Myocyte (in vitro differentiated cells): ENCODE measurements at regions not wholly inside any gene's neighbourhood (a gene's known extent, or its start where the extent isn't known, plus 50 kb on each side); places are given as distances from the start of the nearest gene placed in this dataset.
"Not testable (repeated sequence)": the region's sequence is repeated elsewhere in the genome, so short reads cannot be mapped to it uniquely, and the experiment has no call there.

ENCODE experiments used
- DNase-seq: peaks from one replicate; pipeline ENCODE4 v3.0.0-alpha.2; 2012; ENCODE audit warnings: low read depth

DNA sequence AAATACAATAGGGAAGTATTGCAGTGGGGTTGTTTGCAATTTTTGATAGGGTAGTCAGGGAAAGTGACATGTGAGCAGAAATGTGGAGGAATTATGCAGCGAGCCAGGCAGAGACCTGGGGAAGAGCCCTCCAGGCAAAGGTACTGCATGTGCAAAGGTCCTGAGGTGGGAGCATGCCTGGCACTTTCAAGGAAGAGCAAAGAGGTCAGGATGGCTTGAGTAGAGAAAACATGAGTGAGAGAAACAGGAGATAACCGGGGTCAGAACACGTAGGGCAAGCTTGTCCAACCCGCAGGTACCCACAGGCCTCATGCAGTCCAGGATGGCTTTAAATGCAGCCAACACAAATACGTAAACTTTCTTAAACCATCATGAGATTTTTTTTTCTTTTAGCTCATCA, 71.0 kb downstream of the COQ2 start:
- no peak for DNase-seq

DNA sequence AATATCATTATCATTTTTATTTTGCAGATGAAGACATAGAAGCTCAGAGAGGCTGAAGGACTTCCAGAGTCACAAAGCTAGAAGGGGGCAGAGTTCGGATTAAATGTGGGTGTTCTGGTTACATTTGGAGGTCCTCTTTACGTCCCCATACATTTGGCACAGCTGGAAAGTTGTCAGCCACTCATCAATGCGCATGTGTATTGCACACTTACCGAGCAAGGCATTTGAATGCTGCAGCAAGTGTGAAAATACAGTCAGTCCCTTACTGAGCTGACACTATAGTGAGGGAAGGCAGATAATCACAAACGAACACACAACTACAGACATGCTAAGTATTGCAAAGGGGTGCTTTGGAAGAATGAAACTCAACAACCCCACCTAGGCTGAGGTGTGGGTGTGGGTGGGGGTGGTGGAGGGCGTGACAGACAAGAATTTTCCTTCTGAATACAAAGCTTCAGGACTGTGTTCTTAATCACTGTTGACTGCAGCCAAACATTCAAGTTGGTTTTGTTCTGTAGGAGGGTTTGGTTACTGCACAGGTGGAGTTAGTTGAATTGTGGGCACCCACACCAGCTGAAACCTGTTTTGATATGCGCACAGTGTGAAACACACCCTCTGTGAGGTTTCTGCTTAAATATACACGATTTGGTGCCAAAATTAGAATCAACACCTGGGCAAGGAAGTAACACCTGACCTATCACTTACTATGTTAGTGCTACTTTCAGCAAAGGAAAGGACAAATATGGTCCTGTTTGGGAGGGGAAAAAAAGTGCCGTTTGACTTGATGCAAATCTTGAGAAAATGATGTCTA, 72.4 kb downstream of the COQ2 start:
- peak; percentile 78 for DNase-seq

DNA sequence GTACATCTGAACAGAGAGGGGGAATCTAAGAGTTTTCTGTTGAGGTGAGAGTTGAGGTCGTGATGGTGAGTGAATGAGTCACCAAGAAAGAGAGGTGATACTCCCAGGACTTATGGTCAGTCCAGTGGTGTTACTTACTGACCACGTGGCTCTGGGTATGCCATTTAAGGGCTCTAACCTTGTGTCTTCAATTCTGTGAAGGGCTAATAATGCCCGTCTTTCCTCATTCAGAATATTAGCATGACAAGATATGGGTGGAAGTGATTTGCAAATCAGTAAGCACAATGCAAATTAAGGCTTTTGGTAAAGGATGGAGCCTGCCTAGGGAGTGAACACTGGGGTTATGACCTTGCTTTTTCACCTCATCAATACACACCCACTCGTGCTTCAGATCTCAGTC, 75.2 kb downstream of the COQ2 start:
- no peak for DNase-seq

DNA sequence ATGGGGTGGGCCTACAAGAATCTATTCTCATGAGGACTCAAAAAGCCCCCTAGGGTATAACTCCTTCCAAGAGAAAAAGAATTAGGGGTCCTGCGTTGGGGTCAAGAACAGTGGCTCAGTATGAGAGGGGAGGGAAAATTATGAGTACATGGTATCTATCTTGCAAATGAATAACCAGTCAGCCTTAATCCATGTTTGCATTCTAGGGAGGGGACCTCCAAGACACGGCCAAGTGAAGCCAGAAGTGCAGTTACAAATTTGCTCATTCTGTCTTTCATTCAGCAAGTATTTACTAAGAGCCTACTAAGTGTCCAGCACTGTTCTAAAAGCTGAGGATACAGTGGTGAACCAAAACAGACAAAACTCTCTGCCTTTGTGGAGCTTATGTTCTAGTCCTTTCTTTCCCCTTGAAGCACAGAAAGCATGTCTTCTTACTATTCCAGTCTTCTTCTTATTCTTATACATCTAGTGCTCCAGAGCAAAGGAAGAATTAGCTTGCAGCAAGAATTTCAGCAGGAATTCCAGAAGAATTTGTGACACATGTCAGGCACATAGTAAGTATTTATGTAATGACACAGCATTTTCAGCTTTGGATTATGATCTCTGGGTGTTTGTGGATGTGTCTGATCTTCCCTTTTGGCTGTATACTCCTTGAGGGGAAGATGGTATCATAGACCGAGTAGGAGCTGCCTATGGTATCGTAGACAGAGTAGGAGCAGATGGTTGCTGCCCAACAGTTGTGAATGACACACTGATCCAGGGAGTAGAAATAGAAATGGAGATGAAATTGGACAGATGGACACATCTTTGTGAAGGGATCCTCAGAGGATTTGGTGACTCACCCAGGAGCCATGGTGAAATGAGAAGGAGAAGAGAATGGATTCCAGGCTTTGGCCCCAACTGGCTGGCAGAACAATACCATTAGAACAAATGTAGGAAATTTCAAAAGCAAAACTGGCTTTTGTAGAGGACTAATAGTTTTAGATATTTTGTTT, 75.9 kb downstream of the COQ2 start:
- DNase-seq = peak; percentile 92

DNA sequence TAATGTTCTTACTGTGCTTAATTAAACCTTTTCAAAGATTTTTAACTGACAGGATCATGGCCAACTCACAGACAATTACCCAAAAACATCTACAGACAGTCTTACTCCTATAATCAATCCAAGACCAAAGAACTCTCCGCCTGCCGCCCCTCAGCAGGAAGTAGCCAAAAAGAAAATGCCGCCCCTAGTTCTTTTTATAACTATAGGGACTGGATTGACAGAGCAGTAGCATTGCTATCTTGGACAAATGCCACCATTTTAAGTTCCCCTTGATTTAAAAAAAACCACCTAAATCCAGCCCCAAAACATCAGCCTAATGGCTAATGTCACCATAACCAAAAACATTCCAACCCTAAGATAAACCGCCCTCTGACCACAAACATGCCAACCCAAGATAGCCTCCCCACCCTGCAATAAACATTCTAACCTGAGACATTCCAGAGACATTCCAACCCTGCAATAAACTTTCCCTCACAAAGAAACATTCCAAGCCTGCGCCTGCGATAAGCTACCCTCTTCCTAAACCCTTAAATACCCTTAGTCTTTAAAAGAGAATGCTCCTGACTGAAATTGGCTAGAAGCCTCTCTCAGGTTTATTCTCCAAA, 77.0 kb downstream of the COQ2 start:
- peak; percentile 85 for DNase-seq

DNA sequence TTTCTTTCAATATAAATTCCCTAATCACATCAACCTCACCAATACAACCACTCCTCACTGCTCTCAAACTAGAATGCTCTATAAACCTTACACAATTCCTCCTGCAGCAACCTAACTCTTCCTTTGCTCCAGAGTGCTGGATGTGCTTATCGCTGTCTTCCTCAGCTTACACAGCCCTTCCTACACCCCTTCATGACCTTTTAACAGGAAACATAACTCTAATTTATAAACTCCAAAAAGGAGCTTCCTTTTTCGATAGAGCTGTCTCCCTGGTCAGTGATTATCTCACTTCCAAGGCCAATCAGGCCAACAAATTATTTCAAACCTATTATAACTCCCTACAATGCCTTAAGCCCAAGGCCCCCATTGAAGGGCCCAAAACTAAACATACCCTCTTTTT, 78.8 kb downstream of the COQ2 start:
- no peak for DNase-seq

DNA sequence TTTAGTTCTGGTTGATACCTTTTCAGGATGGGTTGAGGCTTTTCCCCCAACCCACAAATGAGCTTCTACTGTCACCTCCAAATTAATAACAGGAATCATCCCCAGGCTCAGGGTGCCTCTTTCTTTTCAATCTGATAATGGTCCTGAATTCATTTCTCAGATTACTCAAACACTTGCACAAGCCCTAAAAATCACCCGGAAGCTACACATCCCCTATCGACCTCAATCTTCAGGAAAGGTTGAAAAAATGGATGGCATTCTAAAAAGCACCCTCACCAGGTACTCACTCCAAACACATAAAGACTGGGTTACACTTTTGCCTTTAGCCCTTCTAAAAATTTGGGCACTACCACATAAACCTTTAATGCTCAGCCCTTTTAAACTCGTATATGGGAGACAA, 79.9 kb downstream of the COQ2 start:
- DNase-seq = no peak

DNA sequence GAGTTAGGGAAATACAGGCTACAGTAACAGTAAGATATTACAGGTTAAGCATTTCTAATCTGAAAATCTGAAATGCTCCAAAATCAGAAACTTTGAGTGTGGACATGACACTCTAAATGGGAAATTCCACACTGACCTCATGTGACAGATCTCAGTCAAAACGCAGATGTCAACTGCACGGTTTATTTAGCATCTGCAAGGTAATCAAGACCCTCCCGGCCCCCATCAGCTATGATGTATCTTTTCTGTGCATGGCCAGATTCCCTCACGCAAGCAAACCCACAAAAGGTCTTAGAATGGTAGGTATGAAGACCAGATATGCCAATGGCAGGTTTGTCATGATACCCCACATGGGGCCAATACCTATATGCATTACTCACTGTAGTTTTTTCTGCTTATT, 82.8 kb downstream of the COQ2 start:
- DNase-seq = no peak

DNA sequence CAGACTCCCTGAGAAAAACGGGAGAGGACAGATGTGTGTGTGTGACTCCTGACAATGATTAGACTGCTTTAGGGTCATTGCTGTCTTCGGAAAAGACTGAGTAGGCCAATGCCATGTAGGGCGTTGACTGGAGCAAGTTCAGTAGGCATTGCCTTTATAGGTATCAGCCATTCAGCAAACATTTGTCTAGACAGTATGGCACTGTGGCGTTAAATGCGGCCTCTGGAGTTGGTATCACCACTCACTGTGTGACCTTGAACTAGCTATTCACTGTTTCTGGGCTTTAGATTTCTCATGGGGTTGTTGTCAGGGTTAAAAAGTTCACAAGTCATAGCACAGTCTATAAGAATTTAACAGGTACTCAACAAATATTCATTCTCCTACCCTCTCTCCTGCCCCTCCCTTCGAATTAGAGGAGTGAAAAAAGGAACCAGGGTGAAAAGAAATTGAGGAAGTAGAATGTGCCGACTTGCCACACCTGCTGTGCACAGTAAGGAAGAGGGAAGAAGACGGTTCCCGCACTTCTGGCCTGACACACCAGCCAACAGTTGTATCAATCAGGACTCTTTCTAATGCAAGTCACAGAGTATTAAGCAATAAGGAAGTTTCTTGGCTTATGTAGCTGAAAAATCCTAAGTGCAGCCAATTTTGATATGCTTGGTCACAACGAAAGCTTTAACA, 83.2 kb upstream of the PLAC8 start:
- no peak for DNase-seq

DNA sequence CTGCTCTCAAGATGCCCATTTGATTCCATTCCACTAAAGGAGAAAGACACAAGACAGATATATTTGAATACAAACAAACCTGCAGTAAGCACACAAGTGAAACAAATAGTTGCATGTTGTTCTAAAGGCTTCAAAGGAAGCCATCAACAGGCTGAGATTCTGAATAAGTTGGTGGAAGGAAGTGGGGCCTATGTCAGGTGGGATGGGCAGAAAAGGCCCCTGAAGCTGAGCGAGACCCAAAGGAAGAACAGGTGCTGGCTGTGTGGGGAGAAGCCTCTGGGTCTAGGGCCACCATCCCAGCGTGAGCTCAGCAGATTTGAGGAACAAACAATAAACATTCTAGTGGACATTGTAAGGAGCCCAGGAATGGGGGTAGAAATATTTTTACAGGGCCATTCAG, 82.4 kb upstream of the PLAC8 start:
- DNase-seq = no peak

DNA sequence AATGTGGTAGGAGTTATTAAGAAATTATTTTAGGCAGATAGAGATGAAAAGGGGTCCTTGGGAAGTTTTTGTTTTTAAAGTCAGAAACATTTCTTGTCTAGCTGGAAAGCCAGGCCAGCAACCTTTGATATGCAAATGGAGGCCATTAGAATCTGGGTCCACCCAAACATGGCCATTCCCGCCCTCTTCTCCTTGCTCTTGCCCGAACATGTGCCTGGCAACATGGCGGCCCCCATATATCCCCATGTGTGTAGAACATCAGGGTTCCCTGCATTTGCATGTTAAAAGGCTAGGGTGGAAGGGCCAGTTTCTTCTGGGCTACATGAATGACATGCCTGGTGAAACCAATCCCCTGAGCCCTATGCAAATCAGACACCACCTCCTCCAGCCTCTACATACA, 80.7 kb upstream of the PLAC8 start:
- no peak for DNase-seq

DNA sequence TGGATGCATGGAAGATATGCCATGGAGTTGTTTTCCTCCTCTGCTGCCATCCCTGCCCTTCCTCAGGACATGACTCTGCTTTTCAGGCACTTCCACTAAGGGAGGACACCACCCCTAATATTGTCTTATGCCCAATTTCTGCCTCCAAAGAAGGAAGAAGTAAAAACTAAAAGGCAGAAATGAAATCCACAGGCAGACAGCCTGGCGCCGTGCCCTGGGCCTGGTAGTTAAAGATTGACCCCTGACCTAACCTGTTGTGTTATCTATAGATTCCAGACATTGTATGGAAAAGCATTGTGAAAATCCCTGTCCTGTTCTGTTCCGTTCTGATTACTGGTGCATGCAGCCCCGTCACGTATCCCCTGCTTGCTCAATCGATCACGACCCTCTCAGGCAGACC, 80.1 kb upstream of the PLAC8 start:
- DNase-seq = not testable (repeated sequence)

DNA sequence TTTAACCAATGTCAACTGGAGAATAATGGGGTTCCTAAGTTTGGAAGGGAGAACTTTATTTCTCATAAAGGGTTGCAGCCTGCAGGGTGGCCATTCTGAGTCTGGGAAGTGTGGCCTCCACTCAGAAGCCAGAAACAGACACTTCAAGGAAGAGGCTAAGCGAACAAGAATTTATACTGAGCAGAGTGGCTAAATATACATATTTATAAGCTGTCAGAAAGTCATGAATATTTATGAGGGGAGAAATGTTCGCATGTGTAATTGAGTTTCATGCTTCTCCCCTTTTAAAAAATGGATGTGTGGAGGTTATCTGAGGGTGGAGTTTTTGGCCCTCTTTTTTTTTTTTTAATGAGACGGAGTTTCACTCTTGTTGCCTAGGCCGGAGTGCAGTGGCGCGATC, 78.1 kb upstream of the PLAC8 start:
- no peak for DNase-seq

DNA sequence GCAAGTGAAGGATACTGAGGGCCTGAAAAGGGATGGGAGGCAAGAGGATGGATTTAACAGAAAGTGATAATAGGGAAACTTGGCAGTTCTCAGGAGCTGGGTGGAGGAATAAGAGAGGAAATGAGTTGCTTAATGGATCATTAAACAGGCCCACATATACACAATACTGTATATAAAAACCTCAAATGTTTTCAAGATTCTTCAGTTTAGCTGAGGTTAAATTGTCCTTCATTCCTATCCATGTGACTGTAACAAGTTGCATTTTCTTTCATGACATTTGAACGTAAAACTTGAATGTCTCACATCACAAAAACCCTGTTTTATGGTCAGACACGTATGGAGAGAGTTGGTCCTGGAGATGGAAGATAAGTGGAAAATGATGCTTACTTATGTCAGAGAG, 76.5 kb upstream of the PLAC8 start:
- DNase-seq = no peak

DNA sequence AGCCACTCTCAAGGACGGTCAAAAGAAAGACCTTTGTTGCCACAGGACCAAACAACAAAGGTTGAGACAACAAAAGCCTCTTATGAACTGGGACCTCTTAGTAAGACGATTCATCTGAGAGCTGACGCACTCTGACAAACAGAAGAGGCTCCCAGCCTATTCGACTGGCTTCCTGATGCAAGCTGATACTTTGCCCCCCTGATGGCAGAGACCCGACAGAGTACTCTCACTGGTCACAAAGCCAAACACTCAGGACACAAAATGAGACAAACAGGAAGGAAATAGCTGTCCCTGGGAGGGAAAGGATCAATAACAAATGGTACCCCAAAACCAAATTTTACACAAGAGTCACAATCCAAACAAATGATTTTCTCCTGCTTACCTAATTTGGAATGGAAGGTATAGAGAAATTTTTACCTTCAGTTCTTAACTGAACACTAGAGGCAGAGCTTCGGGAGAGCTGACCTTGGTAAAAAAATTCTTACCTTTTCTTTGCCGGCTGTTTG, 75.2 kb upstream of the PLAC8 start:
- no peak for DNase-seq

DNA sequence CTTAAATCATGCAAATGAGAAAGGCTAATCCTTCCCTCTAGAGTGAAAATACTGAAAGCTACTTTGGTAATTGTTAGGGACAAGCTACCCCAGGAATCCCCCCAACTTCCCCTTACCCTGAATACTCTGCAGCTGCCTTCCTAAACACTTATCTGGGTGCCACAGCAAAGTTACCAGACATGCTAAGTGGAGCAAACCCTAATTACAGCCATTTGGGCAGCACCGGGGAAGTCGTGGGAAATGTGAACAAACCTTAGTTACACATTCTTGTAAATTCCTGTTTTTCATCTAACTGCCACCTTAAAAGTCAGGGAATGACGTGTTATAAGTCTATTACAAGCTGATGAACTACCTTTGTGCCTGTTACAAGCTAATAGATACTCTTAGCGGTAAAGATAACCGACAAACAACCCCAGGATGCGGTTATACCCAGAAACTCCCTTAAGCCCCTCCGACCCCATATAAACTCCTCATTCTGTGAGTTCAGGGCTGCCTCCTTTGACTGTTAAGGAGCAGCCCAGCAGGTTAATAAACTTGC, 66.0 kb upstream of the PLAC8 start:
- DNase-seq = no peak

DNA sequence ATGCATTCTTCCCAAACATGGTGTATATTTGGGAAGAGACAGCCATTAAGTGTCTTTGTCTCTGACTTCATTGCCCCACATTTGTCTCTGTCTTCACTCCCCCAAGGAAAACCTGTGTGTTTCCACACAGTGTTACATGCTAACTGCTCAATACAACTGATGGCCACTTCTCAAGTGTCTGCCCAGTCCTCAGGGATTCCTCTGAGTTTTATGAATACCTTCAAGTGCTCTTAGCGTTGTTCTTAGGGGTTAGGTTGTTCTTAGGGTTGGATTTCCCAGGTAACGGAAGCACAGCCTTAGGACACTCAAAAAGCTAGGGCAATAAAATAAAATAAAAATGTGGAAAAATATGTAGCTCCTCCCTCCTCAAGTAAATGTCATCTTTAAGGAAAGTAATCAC, 64.7 kb upstream of the PLAC8 start:
- no peak for DNase-seq

DNA sequence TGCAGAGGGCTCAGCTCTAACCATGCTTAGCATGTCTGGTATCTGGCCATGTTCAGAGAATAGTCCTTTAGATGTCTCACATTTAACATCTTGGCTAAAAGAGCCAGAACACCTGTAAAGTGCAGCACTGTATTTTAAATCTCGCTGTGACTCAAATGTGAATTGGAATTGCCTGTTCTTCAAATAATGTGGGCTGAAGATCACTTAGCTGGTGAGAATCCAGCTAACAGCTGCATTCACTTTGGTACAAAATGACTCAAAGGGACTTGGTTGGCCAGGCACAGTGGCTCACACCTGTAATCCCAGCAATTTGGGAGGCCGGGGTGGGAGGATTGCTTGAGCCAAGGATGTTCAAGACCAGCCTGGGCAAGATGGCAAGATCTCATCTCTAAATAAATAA, 63.5 kb upstream of the PLAC8 start:
- DNase-seq = no peak

DNA sequence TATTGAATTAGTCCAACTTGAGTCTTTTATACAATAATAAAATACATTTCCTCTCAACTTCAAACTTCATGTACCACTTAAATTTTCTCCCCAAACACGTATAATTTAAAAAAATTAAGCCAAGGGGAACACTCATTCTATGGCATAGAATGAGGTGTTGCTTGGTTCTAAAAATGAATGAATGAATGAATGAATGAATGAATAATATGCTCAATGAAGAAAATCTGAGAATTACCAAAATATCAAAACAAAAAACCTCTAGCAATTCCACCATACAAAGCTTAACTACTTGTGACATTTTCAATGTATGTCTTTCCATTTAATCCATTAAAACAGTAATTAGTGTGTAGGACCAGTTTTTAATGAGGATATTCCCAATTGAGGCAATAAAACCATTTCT, 62.7 kb upstream of the PLAC8 start:
- DNase-seq = no peak

DNA sequence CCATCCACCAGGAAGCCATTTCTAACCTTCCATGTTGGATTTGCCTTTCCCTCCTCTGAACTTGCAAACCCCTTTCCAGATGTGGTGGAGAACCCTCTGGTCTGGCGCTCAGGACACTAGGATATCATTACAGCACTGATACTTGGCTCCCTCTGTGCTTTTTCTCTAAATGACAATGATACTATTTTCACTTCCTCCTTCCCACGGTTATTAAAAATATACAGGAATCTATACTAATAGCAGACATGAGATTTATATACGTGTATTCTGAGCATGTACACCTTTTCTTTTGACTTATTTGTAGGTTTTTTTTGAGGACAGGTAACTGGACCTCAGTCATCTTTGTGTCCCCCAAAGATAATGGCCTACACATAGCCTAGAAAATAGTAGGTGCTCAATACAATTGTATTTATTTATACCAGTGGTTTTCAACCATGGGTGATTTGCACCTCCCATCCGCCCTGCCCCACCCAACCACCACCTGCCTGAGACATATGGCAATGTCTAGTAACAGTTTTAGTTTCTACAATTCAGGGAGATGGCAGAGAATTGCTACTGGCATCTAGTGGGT, 60.4 kb upstream of the PLAC8 start:
- DNase-seq = no peak

DNA sequence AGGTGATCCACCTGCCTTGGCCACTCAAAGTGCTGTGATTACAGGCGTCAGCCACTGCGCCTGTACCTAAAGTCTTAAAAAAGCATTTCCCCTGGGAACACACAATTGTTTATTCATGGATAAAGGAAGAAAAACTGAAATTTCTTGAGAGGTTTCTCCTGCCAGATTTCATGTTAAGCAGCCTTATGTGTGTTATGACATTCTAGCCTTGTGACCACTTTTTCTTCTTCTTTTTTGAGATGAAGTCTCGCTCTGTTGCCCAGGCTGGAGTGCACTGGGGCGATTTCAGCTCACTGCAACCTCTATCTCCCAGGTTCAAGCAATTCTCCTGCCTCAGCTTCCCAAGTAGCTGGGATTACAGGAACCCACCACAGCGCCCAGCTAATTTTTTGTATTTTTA, 57.8 kb upstream of the PLAC8 start:
- no peak for DNase-seq
